Neural progenitor cell (in vitro differentiated cells): ENCODE measurements at regions not wholly inside any gene's neighbourhood (a gene's known extent, or its start where the extent isn't known, plus 50 kb on each side); places are given as distances from the start of the nearest gene placed in this dataset.

Experiments
- DNase-seq: peaks from one replicate; pipeline ENCODE4 v3.0.0-alpha.2; 2016; ENCODE audit warnings: low spot score
- H2AFZ ChIP-seq: fragments of 200-600 bp; sonication (generic); replicated peaks from 2 replicates; pipeline ENCODE4 v1.6.1; 2016; ENCODE audit warnings: antibody characterized with exemption
- H3F3A ChIP-seq: fragments of 200-600 bp; sonication (generic); 2 replicates; pipeline ENCODE4 v1.6.1; 2016; ENCODE audit warnings: antibody characterized with exemption, low read depth
- H3K27ac ChIP-seq: fragments of 200-600 bp; sonication (generic); 2 replicates; pipeline ENCODE4 v1.5.1; 2016; ENCODE audit warnings: mild to moderate bottlenecking
- H3K27me3 ChIP-seq: fragments of 200-600 bp; sonication (generic); 2 replicates; pipeline ENCODE4 v1.6.1; 2016; ENCODE audit warnings: mild to moderate bottlenecking, moderate library complexity
- H3K36me3 ChIP-seq: fragments of 200-600 bp; sonication (generic); 2 replicates; pipeline ENCODE4 v1.5.1; 2016
- H3K4me1 ChIP-seq: fragments of 200-600 bp; sonication (generic); 2 replicates; pipeline ENCODE4 v1.6.1; 2016; ENCODE audit warnings: mixed run types
- H3K4me2 ChIP-seq: fragments of 200-600 bp; sonication (generic); 2 replicates; pipeline ENCODE4 v1.6.1; 2016
- H3K4me3 ChIP-seq: fragments of 200-600 bp; sonication (generic); 2 replicates; pipeline ENCODE4 v1.5.1; 2016
- H3K79me2 ChIP-seq: fragments of 200-600 bp; sonication (generic); 2 replicates; pipeline ENCODE4 v1.6.1; 2016; ENCODE audit warnings: low read depth
- H3K9ac ChIP-seq: fragments of 200-600 bp; sonication (generic); 2 replicates; pipeline ENCODE4 v1.6.1; 2016
- H3K9me3 ChIP-seq: fragments of 200-600 bp; sonication (generic); 2 replicates; pipeline ENCODE4 v1.5.1; 2016; ENCODE audit warnings: low read depth
- H4K20me1 ChIP-seq: fragments of 200-600 bp; sonication (generic); 2 replicates; pipeline ENCODE4 v1.6.1; 2016; ENCODE audit warnings: low read depth
- H3K27ac Mint-ChIP-seq: 3 replicates; pipeline ENCODE4 v1.8.0; 2021; ENCODE audit warnings: mixed read lengths
- H3K27me3 Mint-ChIP-seq: 2 replicates; pipeline ENCODE4 v1.8.0; 2022; ENCODE audit warnings: low read depth, mild to moderate bottlenecking, inconsistent platforms, moderate library complexity, mixed read lengths; ENCODE audit not compliant: insufficient read depth
- H3K36me3 Mint-ChIP-seq: 3 replicates; pipeline ENCODE4 v1.8.0; 2021; ENCODE audit warnings: mixed read lengths
- H3K4me1 Mint-ChIP-seq: 3 replicates; pipeline ENCODE4 v1.8.0; 2021; ENCODE audit warnings: mixed read lengths
- H3K4me3 Mint-ChIP-seq: 3 replicates; pipeline ENCODE4 v1.8.0; 2021; ENCODE audit warnings: mild to moderate bottlenecking, moderate library complexity, mixed read lengths
- H3K9me3 Mint-ChIP-seq: 3 replicates; pipeline ENCODE4 v1.8.0; 2020; ENCODE audit warnings: mixed read lengths
- CTCF ChIP-seq: fragments of 200-600 bp; sonication (generic); IDR thresholded peaks from 2 replicates; pipeline ENCODE4 v1.5.1; 2017; ENCODE audit warnings: antibody characterized with exemption, mild to moderate bottlenecking
- EZH2 ChIP-seq: fragments of 200-600 bp; sonication (generic); IDR thresholded peaks from 2 replicates; pipeline ENCODE4 v1.6.1; 2017; ENCODE audit warnings: antibody characterized with exemption, mild to moderate bottlenecking, moderate library complexity
- EZH2phosphoT487 ChIP-seq: fragments of 200-600 bp; sonication (generic); IDR thresholded peaks from 2 replicates; pipeline ENCODE4 v1.6.1; 2017; ENCODE audit warnings: antibody characterized with exemption

GRCh38 chr3:6799264-6799915 lies 61.5 kb upstream of the GRM7 start:
- Histone ChIP-seq H3K79me2 (no peaks in the 10 kb centered on the region), H3K36me3 (no peaks in the 10 kb centered on the region), H3K9ac (no peak overlapping the region), H3K4me1 (no peaks in the 10 kb centered on the region), H3K27ac (no peak overlapping the region), H3K4me3 (no peak overlapping the region), H2AFZ (peak overlapping the region; percentile 74), H4K20me1 (no peaks in the 10 kb centered on the region), H3K9me3 (no peaks in the 10 kb centered on the region), H3K27me3 (no peaks in the 10 kb centered on the region), H3F3A (no peaks in the 10 kb centered on the region), H3K4me2 (no peak overlapping the region)
- H3K27me3 Mint-ChIP-seq = no peaks in the 10 kb centered on the region
- peak; percentile 61 for DNase-seq
- H3K4me1 Mint-ChIP-seq = peaks cover 9% of the 10 kb centered on the region
- no peaks in the 10 kb centered on the region for H3K9me3 Mint-ChIP-seq
- TF ChIP-seq EZH2 = no peak
- TF ChIP-seq EZH2phosphoT487 = no peak
- peak; percentile 92 for TF ChIP-seq CTCF
- H3K27ac Mint-ChIP-seq = no peak overlapping the region
- no peak overlapping the region for H3K4me3 Mint-ChIP-seq
- no peaks in the 10 kb centered on the region for H3K36me3 Mint-ChIP-seq

GRCh38 chr3:6803619-6804018 lies 57.3 kb upstream of the GRM7 start:
- H3K27ac ChIP-seq = no peak overlapping the region
- no peaks in the 10 kb centered on the region for H3F3A ChIP-seq
- H2AFZ ChIP-seq = no peak overlapping the region
- H3K4me1 ChIP-seq = no peaks in the 10 kb centered on the region
- TF ChIP-seq EZH2phosphoT487 (no peak), CTCF (no peak), EZH2 (no peak)
- H3K36me3 ChIP-seq = no peaks in the 10 kb centered on the region
- no peaks in the 10 kb centered on the region for H3K27me3 ChIP-seq
- Mint-ChIP-seq H3K9me3 (no peaks in the 10 kb centered on the region), H3K4me1 (peaks cover 9% of the 10 kb centered on the region), H3K4me3 (no peak overlapping the region), H3K27ac (no peak overlapping the region), H3K36me3 (no peaks in the 10 kb centered on the region), H3K27me3 (no peaks in the 10 kb centered on the region)
- H3K4me3 ChIP-seq = no peak overlapping the region
- no peak overlapping the region for H3K4me2 ChIP-seq
- H3K9me3 ChIP-seq = no peaks in the 10 kb centered on the region
- no peaks in the 10 kb centered on the region for H4K20me1 ChIP-seq
- no peak overlapping the region for H3K9ac ChIP-seq
- no peak for DNase-seq
- no peaks in the 10 kb centered on the region for H3K79me2 ChIP-seq

GRCh38 chr3:6805236-6805635 lies 55.7 kb upstream of the GRM7 start:
- no peak overlapping the region for H3K9ac ChIP-seq
- no peaks in the 10 kb centered on the region for H3F3A ChIP-seq
- H3K4me2 ChIP-seq = no peak overlapping the region
- H3K27me3 Mint-ChIP-seq = no peaks in the 10 kb centered on the region
- H3K4me3 Mint-ChIP-seq = no peak overlapping the region
- no peak for TF ChIP-seq CTCF
- no peak for TF ChIP-seq EZH2
- TF ChIP-seq EZH2phosphoT487 = no peak
- no peak overlapping the region for H3K27ac ChIP-seq
- no peaks in the 10 kb centered on the region for H3K36me3 ChIP-seq
- H3K4me1 Mint-ChIP-seq = peaks cover 9% of the 10 kb centered on the region
- no peaks in the 10 kb centered on the region for H4K20me1 ChIP-seq
- no peaks in the 10 kb centered on the region for H3K79me2 ChIP-seq
- H3K27me3 ChIP-seq = no peaks in the 10 kb centered on the region
- H3K36me3 Mint-ChIP-seq = no peaks in the 10 kb centered on the region
- H3K27ac Mint-ChIP-seq = no peak overlapping the region
- H3K9me3 Mint-ChIP-seq = no peaks in the 10 kb centered on the region
- no peak overlapping the region for H2AFZ ChIP-seq
- H3K9me3 ChIP-seq = no peaks in the 10 kb centered on the region
- no peak overlapping the region for H3K4me3 ChIP-seq
- no peak for DNase-seq
- H3K4me1 ChIP-seq = no peaks in the 10 kb centered on the region
